HCT116 (cell line): ENCODE measurements at regions not wholly inside any gene's neighbourhood (a gene's known extent, or its start where the extent isn't known, plus 50 kb on each side); places are given as distances from the start of the nearest gene placed in this dataset.

Experiments
- ATAC-seq: fragments of 200-7000 bp; cut with Tn5 transposase; 2 replicates; pipeline ENCODE4 v1.9.1; 2020; ENCODE audit warnings: mild to moderate bottlenecking, moderate library complexity
- BruUV-seq: library from RNA; stranded (reverse); fragments of 400-500 nt; replicated peaks from 2 replicates; lab custom pipeline; 2021; lab: Mats Ljungman, UMichigan
- CTCF ChIA-PET: fragments of 300-600 bp; sonication (Branson Sonifier 250); formaldehyde crosslinking; loops from one replicate; lab custom pipeline; 2021; ENCODE audit warnings: antibody characterized with exemption; lab: Charles Lee
- POLR2A ChIA-PET: fragments of 300-600, 350-600 bp; sonication (Branson Sonifier 250); formaldehyde crosslinking; loops from one replicate; lab custom pipeline; 2021; ENCODE audit warnings: antibody characterized with exemption; lab: Charles Lee
- RAD21 ChIA-PET, 2 experiments: fragments of 300-600 bp; sonication (Branson Sonifier 250); formaldehyde crosslinking; loops; one replicate each; lab custom pipeline; 2023; ENCODE audit warnings: low total read pairs in 2 of 2; ENCODE audit not compliant: uncharacterized antibody in 2 of 2, unreplicated experiment in 2 of 2, low non-redundant PET in 1 of 2; lab: Charles Lee
- DNase-seq: peaks from one replicate; pipeline ENCODE4 v3.0.0-alpha.2; 2010; ENCODE audit warnings: low read depth, low spot score
- H2AFZ ChIP-seq: fragments of 200-600 bp; shearing (Covaris generic), sonication (generic); 2 replicates; pipeline ENCODE4 v1.6.1; 2017; ENCODE audit warnings: low read depth, mixed run types, mixed read lengths, antibody characterized with exemption, low read length; ENCODE audit not compliant: poor library complexity, severe bottlenecking
- H3K27ac ChIP-seq: 2 replicates; pipeline ENCODE4 v1.5.1; 2012; ENCODE audit warnings: low read depth, low read length
- H3K27me3 ChIP-seq: fragments of 200-600 bp; sonication (generic); 2 replicates; pipeline ENCODE4 v1.6.1; 2016; ENCODE audit warnings: mixed run types, low read length, mixed read lengths; ENCODE audit not compliant: insufficient read depth
- H3K36me3 ChIP-seq, 2 experiments: fragments of 200-500 bp in 1 of 2; fragments of 200-600 bp in 1 of 2; sonication (Bioruptor generic) in 1 of 2; sonication (generic) in 1 of 2; 2 replicates each; pipeline versions ENCODE4 v1.5.1 to v1.6.1; 2014 to 2016; ENCODE audit warnings: low read length in 2 of 2, inconsistent platforms in 1 of 2, mixed read lengths in 1 of 2, mixed run types in 1 of 2; ENCODE audit not compliant: insufficient read depth in 2 of 2, control insufficient read depth in 1 of 2
- H3K4me1 ChIP-seq, 2 experiments: fragments of 200-600 bp in 1 of 2; sonication (generic) in 1 of 2; 2 replicates each; pipeline versions ENCODE4 v1.5.1 to v1.6.1; 2012 to 2017; ENCODE audit warnings: low read length in 2 of 2, inconsistent platforms in 1 of 2, mild to moderate bottlenecking in 1 of 2, mixed read lengths in 1 of 2, mixed run types in 1 of 2, moderate library complexity in 1 of 2; ENCODE audit not compliant: insufficient read depth in 2 of 2, control insufficient read depth in 1 of 2
- H3K4me2 ChIP-seq: fragments of 200-600 bp; sonication (generic); 2 replicates; pipeline ENCODE4 v1.6.1; 2017; ENCODE audit warnings: mixed run types, low read length, mixed read lengths
- H3K4me3 ChIP-seq, 2 experiments: fragments of 200-600 bp in 1 of 2; sonication (generic) in 1 of 2; replicated peaks in 1 of 2; 2 replicates each; pipeline ENCODE4 v1.5.1; 2011 to 2016; ENCODE audit warnings: low read length in 2 of 2, control low read depth in 1 of 2, low read depth in 1 of 2, mild to moderate bottlenecking in 1 of 2, mixed read lengths in 1 of 2, mixed run types in 1 of 2
- H3K79me2 ChIP-seq: fragments of 200-600 bp; sonication (generic); 2 replicates; pipeline ENCODE4 v1.6.1; 2017; ENCODE audit warnings: mild to moderate bottlenecking, mixed run types, low read length, moderate library complexity, mixed read lengths; ENCODE audit not compliant: insufficient read depth
- H3K9ac ChIP-seq: fragments of 200-600 bp; sonication (generic); 2 replicates; pipeline ENCODE4 v1.6.1; 2016; ENCODE audit warnings: low read length, mixed read lengths
- H3K9me2 ChIP-seq: fragments of 200-600 bp; sonication (generic), shearing (Covaris generic); 2 replicates; pipeline ENCODE4 v1.6.1; 2017; ENCODE audit warnings: mixed run types, mild to moderate bottlenecking, moderate library complexity; ENCODE audit not compliant: insufficient read depth
- H3K9me3 ChIP-seq, 2 experiments: fragments of 200-500 bp in 1 of 2; fragments of 200-600 bp in 1 of 2; sonication (Bioruptor generic) in 1 of 2; sonication (generic) in 1 of 2; 2 replicates each; pipeline ENCODE4 v1.6.1; 2014 to 2017; ENCODE audit warnings: low read length in 2 of 2, mixed read lengths in 2 of 2, inconsistent platforms in 1 of 2, low read depth in 1 of 2, mild to moderate bottlenecking in 1 of 2, mixed run types in 1 of 2, moderate library complexity in 1 of 2; ENCODE audit not compliant: control insufficient read depth in 1 of 2, insufficient read depth in 1 of 2
- H4K20me1 ChIP-seq: fragments of 200-600 bp; sonication (generic), shearing (Covaris generic); 2 replicates; pipeline ENCODE4 v1.6.1; 2017; ENCODE audit warnings: mixed run types, mild to moderate bottlenecking, moderate library complexity; ENCODE audit not compliant: insufficient read depth
- CBX3 ChIP-seq: IDR thresholded peaks from 2 replicates; pipeline ENCODE4 v1.6.1; 2012; ENCODE audit warnings: low read depth
- EGR1 ChIP-seq: IDR thresholded peaks from 2 replicates; pipeline ENCODE4 v1.6.1; 2012; ENCODE audit warnings: low read depth
- ELF1 ChIP-seq: IDR thresholded peaks from 2 replicates; pipeline ENCODE4 v1.6.1; 2012; ENCODE audit warnings: low read depth, borderline replicate concordance
- EZH2 ChIP-seq: fragments of 200-600 bp; sonication (generic); IDR thresholded peaks from 2 replicates; pipeline ENCODE4 v1.6.1; 2017; ENCODE audit warnings: antibody characterized with exemption, mixed run types
- EZH2phosphoT487 ChIP-seq: fragments of 200-600 bp; IDR thresholded peaks from 2 replicates; pipeline ENCODE4 v1.6.1; 2018; ENCODE audit warnings: antibody characterized with exemption, borderline replicate concordance
- FOSL1 ChIP-seq: IDR thresholded peaks from 2 replicates; pipeline ENCODE4 v1.6.1; 2012; ENCODE audit warnings: low read depth
- POLR2A ChIP-seq: IDR thresholded peaks from 2 replicates; pipeline ENCODE4 v1.7.0; 2011; ENCODE audit warnings: borderline replicate concordance; ENCODE audit not compliant: insufficient read depth, insufficient read length; ENCODE audit errors: extremely low read depth
- SIN3A ChIP-seq: IDR thresholded peaks from 2 replicates; pipeline ENCODE4 v1.6.1; 2012; ENCODE audit warnings: low read depth
- SP1 ChIP-seq: IDR thresholded peaks from 2 replicates; pipeline ENCODE4 v1.6.1; 2012; ENCODE audit warnings: low read depth
- SRF ChIP-seq: IDR thresholded peaks from 2 replicates; pipeline ENCODE4 v1.6.1; 2012; ENCODE audit warnings: low read depth
- TCF7L2 ChIP-seq: IDR thresholded peaks from 2 replicates; pipeline ENCODE4 v1.7.0; 2011; ENCODE audit warnings: borderline replicate concordance, inconsistent platforms; ENCODE audit not compliant: insufficient read depth, insufficient read length; ENCODE audit errors: extremely low read depth
- YY1 ChIP-seq: IDR thresholded peaks from 2 replicates; pipeline ENCODE4 v1.6.1; 2011; ENCODE audit warnings: low read length, low read depth, moderate library complexity, mild to moderate bottlenecking; ENCODE audit not compliant: insufficient replicate concordance; ENCODE audit errors: extremely low read depth
- ZFX ChIP-seq: fragments of 450-650 bp; IDR thresholded peaks from 2 replicates; pipeline ENCODE4 v1.6.1; 2017
- ZNF274 ChIP-seq: fragments of 200-500 bp; sonication (Bioruptor generic); IDR thresholded peaks from 2 replicates; pipeline ENCODE4 v1.6.1; 2014; ENCODE audit warnings: mild to moderate bottlenecking, low read depth, low read length, inconsistent platforms
- intact Hi-C: fragments of 100-400 bp; cut with micrococcal nuclease; formaldehyde crosslinking; loops from 2 replicates; pipeline ENCODE4 v1.10.0; 2022
- TF ChIP-seq, protein P1 (sequence below): IDR thresholded peaks from 2 replicates; pipeline ENCODE4 v1.6.1; 2012
- TF ChIP-seq, protein P2 (sequence below): IDR thresholded peaks from 2 replicates; pipeline ENCODE4 v1.6.1; 2012
- TF ChIP-seq, protein P3 (sequence below): IDR thresholded peaks from 2 replicates; pipeline ENCODE4 v1.6.1; 2012; ENCODE audit warnings: low read depth
- TF ChIP-seq, protein P4 (sequence below): IDR thresholded peaks from 2 replicates; pipeline ENCODE4 v1.6.1; 2011; ENCODE audit warnings: mild to moderate bottlenecking, low read length, moderate library complexity; ENCODE audit not compliant: insufficient replicate concordance; ENCODE audit errors: extremely low read depth

DNA sequence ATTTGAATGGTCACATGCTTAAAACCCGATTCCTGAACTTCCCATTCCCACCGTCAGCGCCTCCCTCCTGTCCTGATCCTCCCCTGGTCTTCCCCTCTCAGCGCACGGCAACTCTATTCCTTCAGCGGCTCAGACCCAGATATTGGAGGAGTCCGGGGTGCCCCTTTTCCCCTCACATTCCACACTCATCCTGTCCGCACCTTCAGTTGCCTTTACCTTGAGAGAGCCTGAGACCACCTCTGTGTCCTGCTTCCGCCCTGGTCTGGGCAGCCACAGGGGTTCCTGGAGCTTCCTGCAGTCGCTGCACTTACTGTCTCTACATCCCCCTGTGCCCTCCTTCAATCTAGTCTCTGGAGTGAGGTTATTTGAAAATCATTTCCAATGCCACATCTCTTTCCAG lies 193.4 kb downstream of the BCAS1 start (continued):
- TF ChIP-seq SP1 (no peak), ELF1 (no peak), YY1 (no peak), EZH2phosphoT487 (no peak)

DNA sequence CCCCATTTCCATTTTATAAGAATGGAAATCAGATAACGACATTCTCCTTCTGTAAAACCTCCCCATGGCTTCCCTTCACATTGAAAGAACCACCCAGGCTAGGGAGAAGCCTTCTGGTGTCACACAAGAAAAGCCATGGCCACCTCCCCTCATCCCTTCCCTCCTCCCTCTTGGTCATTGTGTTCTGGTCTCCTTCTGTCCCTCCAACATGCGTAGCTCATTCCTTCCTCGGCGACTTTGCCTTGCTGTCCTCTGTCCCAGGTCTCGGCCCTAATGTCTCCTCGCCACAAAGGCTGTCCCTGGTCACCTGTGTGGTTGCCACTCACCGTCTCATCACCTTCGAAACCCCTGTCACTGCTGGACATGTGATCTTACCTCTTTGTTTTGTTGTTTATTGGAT lies 193.9 kb downstream of the BCAS1 start:
- CTCF ChIA-PET: no interaction called here
- H3K9me2 ChIP-seq: no peaks in the 10 kb centered on the region
- H3K9ac ChIP-seq: no peak overlapping the region
- H3K4me1 ChIP-seq: 0 out of 4 replicates have a peak, but pooled peaks cover 0 to 3% of the 10 kb centered on the region in 2 experiments
- DNase-seq: no peak
- H3K27ac ChIP-seq: no peak overlapping the region
- no TSS peak for BruUV-seq
- ATAC-seq: no peak
- no peak overlapping the region for H3K4me3 ChIP-seq
- no peak overlapping the region for H3K4me2 ChIP-seq
- intact Hi-C loops: no loop called here
- no peaks in the 10 kb centered on the region for H3K27me3 ChIP-seq
- H3K79me2 ChIP-seq: no peaks in the 10 kb centered on the region
- no peak overlapping the region for H2AFZ ChIP-seq
- RAD21 ChIA-PET: no interaction called here
- H3K9me3 ChIP-seq: no peaks in the 10 kb centered on the region
- no peaks in the 10 kb centered on the region for H4K20me1 ChIP-seq
- no peaks in the 10 kb centered on the region for H3K36me3 ChIP-seq
- POLR2A ChIA-PET: no interaction called here
- TF ChIP-seq ELF1 (no peak), SIN3A (no peak), ZNF274 (no peak), EZH2phosphoT487 (no peak), ZFX (no peak), POLR2A (no peak), EZH2 (no peak), EGR1 (no peak), CBX3 (no peak), YY1 (no peak), FOSL1 (no peak), SP1 (no peak), TCF7L2 (no peak), SRF (no peak)
- TF ChIP-seq, protein P1, sequence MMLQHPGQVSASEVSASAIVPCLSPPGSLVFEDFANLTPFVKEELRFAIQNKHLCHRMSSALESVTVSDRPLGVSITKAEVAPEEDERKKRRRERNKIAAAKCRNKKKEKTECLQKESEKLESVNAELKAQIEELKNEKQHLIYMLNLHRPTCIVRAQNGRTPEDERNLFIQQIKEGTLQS: no peak
- TF ChIP-seq, protein P2, sequence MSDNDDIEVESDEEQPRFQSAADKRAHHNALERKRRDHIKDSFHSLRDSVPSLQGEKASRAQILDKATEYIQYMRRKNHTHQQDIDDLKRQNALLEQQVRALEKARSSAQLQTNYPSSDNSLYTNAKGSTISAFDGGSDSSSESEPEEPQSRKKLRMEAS: no peak
- TF ChIP-seq, protein P3, sequence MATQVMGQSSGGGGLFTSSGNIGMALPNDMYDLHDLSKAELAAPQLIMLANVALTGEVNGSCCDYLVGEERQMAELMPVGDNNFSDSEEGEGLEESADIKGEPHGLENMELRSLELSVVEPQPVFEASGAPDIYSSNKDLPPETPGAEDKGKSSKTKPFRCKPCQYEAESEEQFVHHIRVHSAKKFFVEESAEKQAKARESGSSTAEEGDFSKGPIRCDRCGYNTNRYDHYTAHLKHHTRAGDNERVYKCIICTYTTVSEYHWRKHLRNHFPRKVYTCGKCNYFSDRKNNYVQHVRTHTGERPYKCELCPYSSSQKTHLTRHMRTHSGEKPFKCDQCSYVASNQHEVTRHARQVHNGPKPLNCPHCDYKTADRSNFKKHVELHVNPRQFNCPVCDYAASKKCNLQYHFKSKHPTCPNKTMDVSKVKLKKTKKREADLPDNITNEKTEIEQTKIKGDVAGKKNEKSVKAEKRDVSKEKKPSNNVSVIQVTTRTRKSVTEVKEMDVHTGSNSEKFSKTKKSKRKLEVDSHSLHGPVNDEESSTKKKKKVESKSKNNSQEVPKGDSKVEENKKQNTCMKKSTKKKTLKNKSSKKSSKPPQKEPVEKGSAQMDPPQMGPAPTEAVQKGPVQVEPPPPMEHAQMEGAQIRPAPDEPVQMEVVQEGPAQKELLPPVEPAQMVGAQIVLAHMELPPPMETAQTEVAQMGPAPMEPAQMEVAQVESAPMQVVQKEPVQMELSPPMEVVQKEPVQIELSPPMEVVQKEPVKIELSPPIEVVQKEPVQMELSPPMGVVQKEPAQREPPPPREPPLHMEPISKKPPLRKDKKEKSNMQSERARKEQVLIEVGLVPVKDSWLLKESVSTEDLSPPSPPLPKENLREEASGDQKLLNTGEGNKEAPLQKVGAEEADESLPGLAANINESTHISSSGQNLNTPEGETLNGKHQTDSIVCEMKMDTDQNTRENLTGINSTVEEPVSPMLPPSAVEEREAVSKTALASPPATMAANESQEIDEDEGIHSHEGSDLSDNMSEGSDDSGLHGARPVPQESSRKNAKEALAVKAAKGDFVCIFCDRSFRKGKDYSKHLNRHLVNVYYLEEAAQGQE: no peak
- TF ChIP-seq, protein P4, sequence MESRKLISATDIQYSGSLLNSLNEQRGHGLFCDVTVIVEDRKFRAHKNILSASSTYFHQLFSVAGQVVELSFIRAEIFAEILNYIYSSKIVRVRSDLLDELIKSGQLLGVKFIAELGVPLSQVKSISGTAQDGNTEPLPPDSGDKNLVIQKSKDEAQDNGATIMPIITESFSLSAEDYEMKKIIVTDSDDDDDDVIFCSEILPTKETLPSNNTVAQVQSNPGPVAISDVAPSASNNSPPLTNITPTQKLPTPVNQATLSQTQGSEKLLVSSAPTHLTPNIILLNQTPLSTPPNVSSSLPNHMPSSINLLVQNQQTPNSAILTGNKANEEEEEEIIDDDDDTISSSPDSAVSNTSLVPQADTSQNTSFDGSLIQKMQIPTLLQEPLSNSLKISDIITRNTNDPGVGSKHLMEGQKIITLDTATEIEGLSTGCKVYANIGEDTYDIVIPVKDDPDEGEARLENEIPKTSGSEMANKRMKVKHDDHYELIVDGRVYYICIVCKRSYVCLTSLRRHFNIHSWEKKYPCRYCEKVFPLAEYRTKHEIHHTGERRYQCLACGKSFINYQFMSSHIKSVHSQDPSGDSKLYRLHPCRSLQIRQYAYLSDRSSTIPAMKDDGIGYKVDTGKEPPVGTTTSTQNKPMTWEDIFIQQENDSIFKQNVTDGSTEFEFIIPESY: no peak
